Raji (cell line): ENCODE measurements at regions not wholly inside any gene's neighbourhood (a gene's known extent, or its start where the extent isn't known, plus 50 kb on each side); places are given as distances from the start of the nearest gene placed in this dataset.

Source experiments
- POLR2A ChIP-seq: IDR thresholded peaks from 2 replicates; pipeline ENCODE4 v1.6.1; 2011; ENCODE audit warnings: low read depth, low read length, control low read depth; ENCODE audit not compliant: insufficient read depth

DNA sequence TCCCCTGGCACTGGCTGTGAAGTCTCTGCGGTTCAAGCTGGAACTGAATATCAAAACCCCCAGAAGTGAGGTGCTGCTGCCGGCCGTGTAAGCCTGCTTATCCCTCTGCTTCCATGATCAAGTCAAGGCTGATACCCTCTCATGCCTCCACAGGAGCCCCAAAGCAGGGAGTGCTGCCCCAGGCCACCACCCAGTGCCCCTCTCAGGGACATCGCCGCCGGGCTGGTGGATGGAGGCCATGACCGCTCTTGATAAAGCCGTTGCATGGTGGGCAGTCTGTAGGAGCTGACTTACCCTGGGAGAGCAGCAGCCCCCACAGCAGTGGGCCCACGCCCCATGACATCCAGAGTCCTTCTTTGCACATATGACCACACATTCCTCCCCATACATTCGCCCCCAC is 162.0 kb upstream of the CST7 start:
- no peak for TF ChIP-seq POLR2A

DNA sequence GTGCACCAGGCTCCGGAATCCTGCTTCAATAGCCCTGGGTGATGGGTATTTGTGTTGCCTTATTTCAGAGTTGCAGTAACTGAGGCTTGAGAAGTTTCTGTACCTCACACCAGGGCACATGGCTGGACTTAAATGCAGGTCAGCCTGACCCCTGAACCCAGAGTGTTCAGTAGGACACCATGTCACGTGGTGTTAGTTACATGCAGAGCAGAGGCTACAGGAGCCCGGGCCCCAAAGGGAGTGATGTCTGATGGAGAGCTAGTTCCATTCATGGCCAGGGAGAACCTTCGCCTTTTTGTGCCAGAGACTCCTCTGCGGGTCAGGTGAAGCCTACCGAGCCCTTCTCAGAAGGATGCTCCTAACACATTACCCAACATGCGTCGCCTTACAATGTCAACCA is 161.4 kb upstream of the CST7 start:
- TF ChIP-seq POLR2A, result no peak

DNA sequence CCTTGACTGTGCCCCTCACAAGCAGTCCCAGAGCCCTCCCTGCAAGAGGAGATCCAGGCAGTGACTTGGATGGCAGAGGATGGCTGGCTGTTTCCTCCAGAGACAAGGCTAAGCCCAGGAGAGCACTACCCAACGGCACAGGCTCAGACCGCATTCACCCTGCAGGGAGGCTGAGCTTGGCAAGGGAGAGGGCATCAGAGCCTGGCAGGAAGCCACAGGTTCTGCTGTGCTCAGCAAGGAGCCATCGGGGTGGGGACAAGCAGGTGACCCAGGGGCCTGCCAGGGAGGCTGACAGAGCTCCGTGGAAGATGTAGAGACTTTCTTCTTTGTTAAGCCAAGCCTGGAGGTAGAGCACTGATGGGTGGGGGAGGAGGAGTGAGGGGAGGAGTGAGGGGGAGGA is 159.2 kb upstream of the CST7 start:
- TF ChIP-seq POLR2A, result no peak

DNA sequence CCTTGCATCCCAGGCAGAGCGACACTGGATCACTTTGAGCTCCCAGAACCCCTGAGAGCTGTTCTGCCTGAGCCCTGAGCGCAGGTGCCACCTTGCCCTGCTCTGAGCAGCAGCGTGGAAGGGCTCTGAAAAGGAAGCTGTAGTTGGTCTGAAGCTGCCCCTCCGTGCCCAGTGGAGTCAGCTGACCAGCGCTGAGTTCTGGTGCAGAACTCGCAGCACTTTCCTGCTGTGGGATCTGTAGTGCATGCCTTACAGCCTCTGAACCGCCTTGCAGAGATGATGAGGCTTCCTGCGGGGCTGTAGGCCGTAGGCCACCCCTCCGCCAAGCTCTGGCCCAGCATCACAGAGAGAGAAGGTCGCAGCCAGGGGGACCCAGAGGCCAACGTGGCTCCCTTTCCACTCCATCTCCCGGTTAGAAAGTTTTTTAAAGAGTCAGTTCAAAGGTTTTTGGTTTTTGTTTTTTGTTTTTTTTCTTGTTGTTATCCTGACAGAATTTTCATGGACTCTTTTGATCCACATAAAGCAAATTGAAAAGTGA is 158.3 kb upstream of the CST7 start:
- no peak for TF ChIP-seq POLR2A

DNA sequence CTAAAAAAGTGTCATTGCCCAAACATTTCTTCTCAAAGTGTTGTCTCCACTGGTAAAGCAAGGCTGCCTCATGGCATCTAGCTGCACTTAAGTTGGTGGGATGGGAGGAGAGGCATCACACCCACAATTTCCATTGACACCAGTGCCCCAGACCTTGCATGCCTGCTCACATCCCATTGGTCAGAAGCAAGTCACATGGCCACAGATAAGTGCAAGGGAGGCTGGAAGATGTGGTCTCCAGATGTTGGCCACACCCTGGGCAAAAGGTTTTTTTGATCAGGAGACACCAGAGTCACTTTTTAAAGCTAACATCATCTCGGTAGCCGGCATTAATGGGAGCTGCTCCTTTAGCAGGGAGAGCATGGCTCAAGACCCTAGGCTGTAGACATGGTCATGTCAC is 157.1 kb upstream of the CST7 start:
- no peak for TF ChIP-seq POLR2A

DNA sequence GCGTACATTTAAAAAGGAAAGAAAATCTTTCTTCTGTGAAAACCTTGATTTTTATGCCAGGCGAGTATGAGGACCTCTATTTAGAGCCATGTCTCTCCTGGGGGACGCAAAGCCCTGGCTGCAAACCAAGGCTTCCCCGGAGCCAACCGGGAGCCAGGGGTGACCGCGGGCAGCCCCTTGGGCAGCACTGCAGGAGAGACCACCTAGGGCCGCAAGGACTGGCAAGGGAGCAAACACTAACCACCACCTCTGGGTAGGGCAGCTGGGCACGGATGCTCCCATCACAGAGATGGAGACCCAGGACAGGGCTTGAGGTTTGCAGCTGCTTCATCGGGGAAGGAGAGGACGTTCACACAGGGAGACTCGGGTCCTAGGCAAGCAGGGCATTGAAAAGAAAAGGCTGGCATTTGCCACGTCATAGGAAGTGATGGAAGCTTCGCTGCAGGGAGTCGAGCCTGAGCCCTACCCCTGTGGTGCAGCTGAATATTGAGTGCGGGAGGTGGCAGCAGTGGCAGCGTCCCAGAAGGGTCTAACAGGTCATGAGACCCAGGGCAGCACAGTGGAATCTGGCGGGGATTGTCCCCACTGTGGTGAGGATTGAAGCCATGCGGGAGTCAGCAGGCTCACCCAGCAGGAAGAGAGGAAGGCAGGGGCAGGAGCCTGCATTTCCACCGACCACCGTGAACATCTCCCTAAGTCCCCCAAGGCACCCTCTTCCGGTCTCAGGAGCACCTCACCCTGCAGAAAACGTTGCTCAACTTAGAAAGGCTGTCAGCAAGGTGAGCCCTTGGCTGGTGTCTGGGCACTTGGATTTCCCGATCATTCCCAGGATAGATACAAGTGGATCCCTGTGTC is 156.2 kb upstream of the CST7 start:
- TF ChIP-seq POLR2A, result no peak

DNA sequence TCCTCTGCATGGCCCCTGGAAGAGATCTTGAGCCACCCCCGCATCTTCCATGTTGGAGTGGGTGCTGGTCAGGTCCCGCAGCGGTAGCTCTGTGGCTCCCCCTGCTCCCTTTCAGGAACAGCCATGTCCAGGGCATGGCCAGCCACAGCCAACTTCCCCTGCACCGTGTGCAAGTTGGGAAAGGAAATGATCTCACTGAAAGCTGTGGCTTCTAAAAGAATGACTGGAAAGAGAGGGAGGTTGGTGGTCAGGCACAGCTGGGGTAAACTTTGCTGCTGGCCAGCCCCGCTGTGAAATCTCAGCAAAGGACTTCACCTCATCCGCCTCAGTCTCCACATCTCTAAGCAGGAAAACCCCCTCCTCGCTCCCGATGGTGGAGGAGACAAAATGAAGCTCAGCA is 153.6 kb upstream of the CST7 start:
- no peak for TF ChIP-seq POLR2A

DNA sequence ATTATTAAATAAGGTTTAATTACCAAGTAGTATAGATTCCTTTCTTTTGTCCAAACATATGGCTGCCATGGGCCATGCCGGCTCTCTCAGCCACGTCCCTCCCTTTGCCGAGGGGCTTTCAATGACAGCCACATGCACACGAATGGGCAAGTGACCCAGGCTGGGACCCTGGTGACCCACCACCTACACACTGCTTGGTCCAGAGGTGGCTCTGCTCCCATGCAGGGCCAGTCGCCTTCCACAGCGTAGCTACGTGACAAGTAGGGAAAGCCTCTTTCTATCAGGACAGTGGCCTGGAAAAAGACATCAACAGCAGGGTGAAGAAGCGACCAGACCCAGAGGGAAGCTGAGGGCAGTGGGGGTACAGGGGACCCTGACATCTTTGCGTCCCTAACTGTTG is 152.8 kb upstream of the CST7 start:
- TF ChIP-seq POLR2A, result no peak

DNA sequence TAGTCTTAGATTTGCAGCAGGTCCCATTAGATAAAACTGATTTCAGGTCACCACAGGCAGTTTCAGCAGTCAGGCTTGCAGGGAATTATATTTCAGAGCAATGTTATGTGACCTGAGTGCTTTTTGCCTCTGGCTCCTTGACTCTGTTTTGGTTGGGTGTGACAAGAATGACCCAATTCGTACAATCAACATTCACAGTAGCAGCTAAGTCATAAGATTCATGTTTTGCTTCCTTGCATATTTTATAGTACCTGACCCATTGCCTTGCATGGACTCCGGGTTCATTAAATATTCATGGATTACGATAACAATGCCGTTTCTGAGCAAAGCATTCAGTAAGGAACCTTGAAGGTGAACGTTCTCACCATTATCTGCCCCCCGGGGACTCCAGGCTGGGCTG is 152.0 kb upstream of the CST7 start:
- TF ChIP-seq POLR2A, result no peak

DNA sequence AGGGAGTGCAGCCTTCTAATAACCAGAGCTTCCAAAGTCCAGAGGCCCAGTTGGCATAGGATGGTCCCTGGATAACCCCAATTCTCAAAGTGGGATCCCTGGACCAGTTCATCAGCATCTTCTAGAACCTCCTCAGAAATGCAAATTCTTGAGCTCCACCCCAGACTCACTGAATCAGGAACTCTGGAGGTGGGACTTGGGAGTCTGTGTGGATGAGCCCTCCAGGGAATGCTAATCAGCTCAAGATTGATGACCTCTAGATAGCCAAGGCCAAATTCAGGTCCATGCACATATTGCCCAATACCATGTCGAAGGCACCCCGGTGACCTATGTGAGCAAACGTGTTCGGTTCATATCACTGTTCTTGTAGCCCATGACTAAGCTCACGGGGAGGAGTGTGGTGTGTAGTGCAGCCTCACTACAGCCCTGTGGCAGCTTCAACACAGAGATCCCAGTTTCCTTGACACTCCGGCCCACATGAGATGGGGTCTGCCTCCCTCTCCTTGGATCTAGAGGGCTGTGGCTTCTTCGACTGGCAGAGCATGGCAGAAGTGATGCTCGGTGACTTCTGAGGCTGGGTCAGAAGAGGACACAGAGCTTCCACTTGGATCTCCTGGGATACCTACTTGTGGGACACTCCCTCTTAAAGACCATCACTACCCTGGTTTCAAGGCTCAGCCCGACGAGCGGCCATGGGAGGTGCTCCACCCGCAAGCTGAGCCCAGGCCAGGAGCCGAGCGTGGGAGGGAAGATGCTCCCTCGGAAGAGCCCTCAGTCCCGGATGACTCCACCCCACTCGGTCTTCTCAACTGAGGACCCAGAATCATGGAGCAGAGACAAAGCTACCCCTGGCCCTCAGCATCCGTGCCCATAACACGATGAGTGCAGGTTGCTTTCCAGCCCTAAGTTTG is 151.1 kb upstream of the CST7 start:
- no peak for TF ChIP-seq POLR2A

DNA sequence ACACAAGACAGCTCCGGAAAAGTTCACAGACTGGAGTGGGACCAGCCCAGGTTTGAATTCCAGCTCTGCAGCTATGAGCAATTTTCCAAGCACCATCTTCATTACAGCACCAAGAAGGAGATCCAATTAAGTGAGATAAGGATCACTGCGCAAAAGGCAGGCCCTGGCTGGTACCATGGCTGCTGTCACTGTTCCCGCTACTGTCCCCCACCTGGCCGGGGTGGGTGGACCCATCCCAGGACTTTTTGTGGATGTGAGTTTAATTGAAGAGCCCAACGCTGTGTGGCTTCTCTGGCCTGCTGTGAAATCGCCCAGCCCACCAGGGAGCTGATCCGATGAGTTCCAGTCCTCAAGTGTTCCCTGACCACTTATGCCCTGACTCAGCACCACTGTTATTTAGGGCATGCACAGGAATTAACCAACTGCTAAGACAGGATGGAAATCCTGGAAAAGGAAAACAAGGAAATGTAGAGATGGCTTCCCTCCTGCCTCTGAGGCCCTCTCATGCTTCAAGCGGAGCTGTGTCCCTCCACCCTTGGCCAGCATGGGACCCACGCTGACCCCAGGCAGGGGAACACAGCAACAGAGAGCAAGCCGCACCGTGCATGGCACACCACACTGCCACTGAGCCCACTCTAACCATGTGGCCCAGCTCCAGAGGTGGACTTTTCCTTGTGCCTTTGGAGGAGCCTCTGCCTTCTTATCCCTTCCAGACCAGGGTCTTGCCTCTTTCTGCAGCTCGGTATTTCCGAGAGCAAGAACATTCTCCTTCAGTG is 150.0 kb upstream of the CST7 start:
- no peak for TF ChIP-seq POLR2A

DNA sequence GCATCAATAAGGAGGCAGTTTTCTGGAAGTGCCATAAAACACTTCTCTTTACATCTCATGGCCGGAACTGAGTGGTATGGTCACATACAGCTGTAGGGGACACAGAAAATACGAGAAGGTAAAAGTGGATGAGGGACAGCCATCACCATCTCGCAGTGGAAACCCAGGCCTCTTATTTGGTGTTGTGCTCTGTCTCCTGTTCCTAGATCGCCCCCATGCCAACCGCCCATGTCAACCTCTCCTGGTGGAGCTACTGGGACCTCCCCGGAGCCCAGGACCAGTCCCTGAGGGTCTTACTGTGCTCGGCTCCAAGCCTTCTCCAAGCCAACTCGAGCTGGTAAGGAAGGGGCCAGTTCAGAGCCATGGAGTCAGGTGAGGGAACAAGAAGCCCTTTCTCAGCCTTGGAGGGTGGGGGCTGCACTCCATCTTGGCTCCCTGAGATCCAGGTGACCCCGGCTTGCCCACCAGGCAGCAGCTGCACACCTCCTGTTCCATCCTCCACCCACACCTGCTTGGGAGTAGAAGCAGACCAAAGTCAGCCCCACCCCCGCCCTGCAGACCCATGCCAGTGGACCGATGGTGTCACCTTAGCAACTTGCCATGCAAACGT is 149.0 kb upstream of the CST7 start:
- no peak for TF ChIP-seq POLR2A

DNA sequence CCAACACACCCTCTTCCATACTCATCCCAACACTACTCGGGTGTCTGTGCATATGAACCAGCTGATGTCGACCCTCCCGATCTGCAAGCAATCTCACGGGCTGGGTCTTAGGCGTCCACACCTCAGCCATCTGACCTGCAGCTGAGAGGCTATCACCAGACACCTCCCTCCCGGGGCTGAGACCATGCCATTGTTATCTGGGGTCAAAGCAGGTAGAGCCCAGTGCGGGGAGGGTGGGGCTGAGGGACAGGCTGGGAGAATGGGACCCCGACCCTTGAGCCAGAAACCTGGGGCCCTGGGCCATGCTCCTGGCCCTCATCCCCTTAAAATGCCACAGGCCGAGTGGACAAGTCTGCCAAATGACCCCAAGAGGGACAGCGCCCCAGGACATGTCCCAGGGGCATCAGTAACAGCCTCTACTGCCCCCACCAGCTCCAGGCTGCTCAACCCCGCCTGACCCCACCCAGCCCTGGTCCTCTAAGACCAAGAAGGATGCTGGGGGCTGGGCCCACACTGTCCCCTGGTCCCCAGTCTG is 146.7 kb upstream of the CST7 start:
- no peak for TF ChIP-seq POLR2A

DNA sequence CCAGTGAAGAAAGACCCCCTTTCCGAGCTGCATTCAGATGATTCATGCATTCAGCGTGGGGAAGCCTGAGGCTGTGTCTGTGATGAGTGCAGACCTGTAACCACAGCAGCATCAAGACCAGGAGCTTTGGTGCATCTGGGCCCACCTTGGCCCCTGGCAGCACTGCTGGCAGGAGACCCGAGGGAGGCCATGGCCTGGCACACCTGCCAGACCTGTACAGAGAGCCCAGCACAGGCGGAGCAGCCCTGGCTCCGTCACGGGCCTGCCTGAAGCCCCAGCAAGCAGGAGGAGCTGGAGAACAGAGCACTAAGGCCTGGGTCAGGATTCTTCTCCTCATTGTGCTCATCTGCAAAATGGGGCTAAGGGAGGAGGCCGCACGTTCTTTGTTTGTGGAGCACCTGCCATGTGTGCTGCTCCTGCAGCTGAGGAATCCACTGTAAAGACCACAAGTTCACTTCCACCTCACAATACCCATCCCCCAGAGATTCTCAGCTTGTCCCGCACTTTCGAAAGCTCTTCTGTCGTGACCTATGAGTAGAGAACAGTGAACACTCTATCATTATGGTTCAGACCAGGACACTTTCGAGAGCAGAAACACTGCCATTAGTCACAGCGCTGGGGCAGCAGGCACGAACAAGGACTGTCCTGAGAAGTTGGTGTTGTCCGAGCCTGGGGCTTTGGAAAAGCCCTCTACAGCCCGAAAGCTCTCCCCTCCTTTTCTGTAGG is 144.4 kb upstream of the CST7 start:
- TF ChIP-seq POLR2A, result no peak
